Posterior vena cava (tissue), 2 donors: ENCODE measurements at regions not wholly inside any gene's neighbourhood (a gene's known extent, or its start where the extent isn't known, plus 50 kb on each side); places are given as distances from the start of the nearest gene placed in this dataset.
"Not testable (repeated sequence)": the region's sequence is repeated elsewhere in the genome, so short reads cannot be mapped to it uniquely, and the experiment has no call there.

ENCODE experiments used
- DNase-seq: peaks from one replicate; pipeline ENCODE4 v3.0.0-alpha.2; 2020; ENCODE audit warnings: low spot score
- intact Hi-C, 2 donors: fragments of 100-400 bp; cut with DNase I; formaldehyde crosslinking; loops; one replicate each; pipeline versions ENCODE4 v1.14.1 to v1.14.2; 2022 to 2023
- donor health status: DM: yes; HTN: yes; CAD: no.
- donor health status: DM: yes; HTN: yes; CAD: no.

- no peak for DNase-seq
These were observed 98.5 kb upstream of the RHOBTB1 start for GRCh38 chr10:61042533-61042932.

GRCh38 chr10:61040399-61041016, 96.5 kb upstream of the RHOBTB1 start:
- DNase-seq, result no peak
- intact Hi-C loops, result no loop called here

More at GRCh38 chr10:61042533-61042932, 98.5 kb upstream of the RHOBTB1 start:
- intact Hi-C loops, result no loop called here

- DNase-seq, result no peak
- intact Hi-C loops, result no loop called here
These were observed 95.9 kb upstream of the RHOBTB1 start for GRCh38 chr10:61039868-61040267.

GRCh38 chr10:61037261-61037830, 93.4 kb upstream of the RHOBTB1 start:
- intact Hi-C loops, DNase-seq: not testable (repeated sequence)

GRCh38 chr10:61036148-61036547, 92.2 kb upstream of the RHOBTB1 start:
- intact Hi-C loops, DNase-seq: not testable (repeated sequence)

GRCh38 chr10:61031341-61031740, 87.4 kb upstream of the RHOBTB1 start:
- DNase-seq, result no peak
- intact Hi-C loops, result no loop called here

GRCh38 chr10:61029411-61029810, 85.4 kb upstream of the RHOBTB1 start:
- intact Hi-C loops, result no loop called here
- DNase-seq, result no peak

- DNase-seq, result no peak
- intact Hi-C loops, result no loop called here
These were observed 84.9 kb upstream of the RHOBTB1 start for GRCh38 chr10:61028861-61029361.

GRCh38 chr10:61024856-61025201, 80.8 kb upstream of the RHOBTB1 start:
- intact Hi-C loops, result no loop called here
- no peak for DNase-seq

- intact Hi-C loops, result no loop called here
- no peak for DNase-seq
These were observed 80.3 kb upstream of the RHOBTB1 start for GRCh38 chr10:61024151-61024855.

GRCh38 chr10:61023053-61023452, 79.1 kb upstream of the RHOBTB1 start:
- DNase-seq, result no peak
- intact Hi-C loops, result no loop called here

- no peak for DNase-seq
- intact Hi-C loops, result no loop called here
These were observed 77.9 kb upstream of the RHOBTB1 start for GRCh38 chr10:61021926-61022325.

- DNase-seq, result no peak
- intact Hi-C loops, result no loop called here
These were observed 76.6 kb upstream of the RHOBTB1 start for GRCh38 chr10:61020420-61021158.

GRCh38 chr10:61018146-61018545, 74.2 kb upstream of the RHOBTB1 start:
- intact Hi-C loops, result no loop called here
- DNase-seq, result no peak

- intact Hi-C loops, result no loop called here
- no peak for DNase-seq
These were observed 72.6 kb upstream of the RHOBTB1 start for GRCh38 chr10:61016630-61017029.

- no peak for DNase-seq
- intact Hi-C loops, result no loop called here
These were observed 72.0 kb upstream of the RHOBTB1 start for GRCh38 chr10:61016007-61016406.

GRCh38 chr10:61010863-61011262, 66.9 kb upstream of the RHOBTB1 start:
- no peak for DNase-seq
- intact Hi-C loops, result no loop called here

- DNase-seq, intact Hi-C loops: not testable (repeated sequence)
These were observed 59.1 kb upstream of the RHOBTB1 start for GRCh38 chr10:61003069-61003468.

- DNase-seq, result no peak
- intact Hi-C loops, result no loop called here
These were observed 57.7 kb upstream of the RHOBTB1 start for GRCh38 chr10:61001731-61002122.
